Activated naive CD8-positive, alpha-beta T cell treated with anti-CD3 and anti-CD28 coated beads for 36 hours (primary cell): ENCODE measurements at regions not wholly inside any gene's neighbourhood (a gene's known extent, or its start where the extent isn't known, plus 50 kb on each side); places are given as distances from the start of the nearest gene placed in this dataset.

Experiments
- DNase-seq: peaks from one replicate; pipeline ENCODE4 v3.0.0; 2021
- H3K27ac Mint-ChIP-seq: one replicate; pipeline ENCODE4 v1.8.0; 2022; ENCODE audit warnings: mild to moderate bottlenecking, moderate library complexity, mixed read lengths
- H3K27me3 Mint-ChIP-seq: one replicate; pipeline ENCODE4 v1.8.0; 2022; ENCODE audit warnings: mild to moderate bottlenecking, mixed read lengths
- H3K36me3 Mint-ChIP-seq: one replicate; pipeline ENCODE4 v1.8.0; 2021; ENCODE audit warnings: mild to moderate bottlenecking, mixed read lengths
- H3K4me1 Mint-ChIP-seq: one replicate; pipeline ENCODE4 v1.8.0; 2021; ENCODE audit warnings: mixed read lengths
- H3K4me3 Mint-ChIP-seq: one replicate; pipeline ENCODE4 v1.8.0; 2022; ENCODE audit warnings: mild to moderate bottlenecking, moderate library complexity, mixed read lengths
- H3K9me3 Mint-ChIP-seq: one replicate; pipeline ENCODE4 v1.8.0; 2022; ENCODE audit warnings: mixed read lengths

- no peak for DNase-seq
- Mint-ChIP-seq H3K27me3 (peaks cover 7% of the 10 kb centered on the region), H3K9me3 (peaks cover 7% of the 10 kb centered on the region), H3K4me3 (no peak overlapping the region), H3K4me1 (peaks cover 13% of the 10 kb centered on the region), H3K27ac (no peak overlapping the region), H3K36me3 (peaks cover 8% of the 10 kb centered on the region)
Observed at GRCh38 chr4:14871676-14872430, 130.4 kb upstream of the CPEB2 start.

GRCh38 chr4:14874990-14875389 lies 127.3 kb upstream of the CPEB2 start:
- Mint-ChIP-seq H3K27me3 (no peaks in the 10 kb centered on the region), H3K9me3 (peaks cover 7% of the 10 kb centered on the region), H3K4me1 (peaks cover 33% of the 10 kb centered on the region), H3K36me3 (peaks cover 12% of the 10 kb centered on the region), H3K27ac (no peak overlapping the region), H3K4me3 (no peak overlapping the region)
- no peak for DNase-seq

- H3K27ac Mint-ChIP-seq = peak overlapping the region; percentile 70
Observed at GRCh38 chr4:14877246-14878225, 124.7 kb upstream of the CPEB2 start.

GRCh38 chr4:14878681-14879080 lies 123.6 kb upstream of the CPEB2 start:
- peaks cover 12% of the 10 kb centered on the region for H3K36me3 Mint-ChIP-seq
- no peak overlapping the region for H3K27ac Mint-ChIP-seq
- peaks cover 3% of the 10 kb centered on the region for H3K27me3 Mint-ChIP-seq
- H3K4me1 Mint-ChIP-seq = peaks cover 33% of the 10 kb centered on the region
- peaks cover 7% of the 10 kb centered on the region for H3K9me3 Mint-ChIP-seq
- DNase-seq = no peak
- H3K4me3 Mint-ChIP-seq = no peak overlapping the region

More at GRCh38 chr4:14877246-14878225, 124.7 kb upstream of the CPEB2 start:
- DNase-seq = no peak
- Mint-ChIP-seq H3K4me3 (no peak overlapping the region), H3K27me3 (no peaks in the 10 kb centered on the region), H3K9me3 (peaks cover 7% of the 10 kb centered on the region), H3K36me3 (peaks cover 12% of the 10 kb centered on the region), H3K4me1 (peaks cover 33% of the 10 kb centered on the region)

GRCh38 chr4:14879683-14880082 lies 122.6 kb upstream of the CPEB2 start:
- H3K36me3 Mint-ChIP-seq = peaks cover 12% of the 10 kb centered on the region
- H3K9me3 Mint-ChIP-seq = peaks cover 7% of the 10 kb centered on the region
- H3K27ac Mint-ChIP-seq = no peak overlapping the region
- no peak for DNase-seq
- peaks cover 32% of the 10 kb centered on the region for H3K4me1 Mint-ChIP-seq
- peaks cover 6% of the 10 kb centered on the region for H3K27me3 Mint-ChIP-seq
- H3K4me3 Mint-ChIP-seq = no peak overlapping the region

GRCh38 chr4:14880805-14881204 lies 121.5 kb upstream of the CPEB2 start:
- Mint-ChIP-seq H3K4me1 (peaks cover 23% of the 10 kb centered on the region), H3K27ac (no peak overlapping the region), H3K36me3 (peaks cover 6% of the 10 kb centered on the region), H3K9me3 (peaks cover 3% of the 10 kb centered on the region), H3K4me3 (no peak overlapping the region), H3K27me3 (peaks cover 6% of the 10 kb centered on the region)
- no peak for DNase-seq

GRCh38 chr4:14883166-14883565 lies 119.1 kb upstream of the CPEB2 start:
- Mint-ChIP-seq H3K27ac (no peak overlapping the region), H3K36me3 (no peaks in the 10 kb centered on the region), H3K9me3 (no peaks in the 10 kb centered on the region), H3K27me3 (peaks cover 6% of the 10 kb centered on the region), H3K4me3 (no peak overlapping the region), H3K4me1 (peaks cover 8% of the 10 kb centered on the region)
- DNase-seq = no peak

GRCh38 chr4:14883661-14884060 lies 118.6 kb upstream of the CPEB2 start:
- Mint-ChIP-seq H3K4me3 (no peak overlapping the region), H3K27me3 (peaks cover 6% of the 10 kb centered on the region), H3K9me3 (no peaks in the 10 kb centered on the region), H3K27ac (no peak overlapping the region), H3K4me1 (peaks cover 7% of the 10 kb centered on the region), H3K36me3 (no peaks in the 10 kb centered on the region)
- no peak for DNase-seq

GRCh38 chr4:14887842-14888433 lies 114.3 kb upstream of the CPEB2 start:
- no peak for DNase-seq
- H3K4me3 Mint-ChIP-seq = no peak overlapping the region
- no peak overlapping the region for H3K27ac Mint-ChIP-seq

GRCh38 chr4:14888790-14889572 lies 113.3 kb upstream of the CPEB2 start:
- Mint-ChIP-seq H3K27ac (no peak overlapping the region), H3K27me3 (no peaks in the 10 kb centered on the region), H3K9me3 (no peaks in the 10 kb centered on the region), H3K36me3 (no peaks in the 10 kb centered on the region), H3K4me3 (no peak overlapping the region), H3K4me1 (no peaks in the 10 kb centered on the region)
- DNase-seq = no peak

More at GRCh38 chr4:14887842-14888433, 114.3 kb upstream of the CPEB2 start:
- no peaks in the 10 kb centered on the region for H3K36me3 Mint-ChIP-seq
- peaks cover 6% of the 10 kb centered on the region for H3K27me3 Mint-ChIP-seq
- H3K4me1 Mint-ChIP-seq = no peaks in the 10 kb centered on the region
- no peaks in the 10 kb centered on the region for H3K9me3 Mint-ChIP-seq

- H3K9me3 Mint-ChIP-seq = no peaks in the 10 kb centered on the region
- H3K36me3 Mint-ChIP-seq = no peaks in the 10 kb centered on the region
- no peak overlapping the region for H3K4me3 Mint-ChIP-seq
- H3K4me1 Mint-ChIP-seq = no peaks in the 10 kb centered on the region
- H3K27me3 Mint-ChIP-seq = no peaks in the 10 kb centered on the region
- no peak overlapping the region for H3K27ac Mint-ChIP-seq
- no peak for DNase-seq
Observed at GRCh38 chr4:14892563-14892962, 109.7 kb upstream of the CPEB2 start.

GRCh38 chr4:14893713-14894112 lies 108.6 kb upstream of the CPEB2 start:
- Mint-ChIP-seq H3K27me3 (no peaks in the 10 kb centered on the region), H3K4me1 (no peaks in the 10 kb centered on the region), H3K4me3 (no peak overlapping the region), H3K9me3 (no peaks in the 10 kb centered on the region), H3K36me3 (no peaks in the 10 kb centered on the region), H3K27ac (no peak overlapping the region)
- no peak for DNase-seq

- no peaks in the 10 kb centered on the region for H3K36me3 Mint-ChIP-seq
- H3K4me3 Mint-ChIP-seq = no peak overlapping the region
- no peak for DNase-seq
- H3K27me3 Mint-ChIP-seq = no peaks in the 10 kb centered on the region
- no peak overlapping the region for H3K27ac Mint-ChIP-seq
- no peaks in the 10 kb centered on the region for H3K4me1 Mint-ChIP-seq
- no peaks in the 10 kb centered on the region for H3K9me3 Mint-ChIP-seq
Observed at GRCh38 chr4:14894392-14895292, 107.6 kb upstream of the CPEB2 start.
